DND-41 (cell line): ENCODE measurements at regions not wholly inside any gene's neighbourhood (a gene's known extent, or its start where the extent isn't known, plus 50 kb on each side); places are given as distances from the start of the nearest gene placed in this dataset.

Experiments used
- ATAC-seq: fragments of 200-7000 bp; cut with Tn5 transposase; 3 replicates; pipeline ENCODE4 v1.9.1; 2021; ENCODE audit warnings: low read depth; ENCODE audit not compliant: insufficient read depth
- DNase-seq: peaks from one replicate; pipeline ENCODE4 v3.0.0-alpha.2; 2020
- H2AFZ ChIP-seq: 2 replicates; pipeline ENCODE4 v1.6.0; 2012; ENCODE audit warnings: low read depth, low read length
- H3K27ac ChIP-seq: 2 replicates; pipeline ENCODE4 v1.5.1; 2012; ENCODE audit warnings: low read length, inconsistent platforms
- H3K27me3 ChIP-seq: fragments of 200-600 bp; sonication (generic); 2 replicates; pipeline ENCODE4 v1.6.0; 2012; ENCODE audit warnings: low read length, mild to moderate bottlenecking, inconsistent platforms; ENCODE audit not compliant: insufficient read depth, poor library complexity
- H3K36me3 ChIP-seq: 2 replicates; pipeline ENCODE4 v1.5.1; 2012; ENCODE audit warnings: low read length, inconsistent platforms; ENCODE audit not compliant: insufficient read depth
- H3K4me1 ChIP-seq: 2 replicates; pipeline ENCODE4 v1.5.1; 2012; ENCODE audit warnings: mild to moderate bottlenecking, low read length; ENCODE audit not compliant: insufficient read depth
- H3K4me2 ChIP-seq: 2 replicates; pipeline ENCODE4 v1.6.0; 2012; ENCODE audit warnings: mild to moderate bottlenecking, moderate library complexity, low read length, inconsistent platforms; ENCODE audit not compliant: insufficient read depth
- H3K4me3 ChIP-seq, 2 experiments: fragments of 200-600 bp in 1 of 2; shearing (Covaris generic) in 1 of 2; 2 replicates each; pipeline ENCODE4 v1.5.1; 2012 to 2016; ENCODE audit warnings: inconsistent platforms in 2 of 2, low read length in 2 of 2, mild to moderate bottlenecking in 2 of 2, low read depth in 1 of 2, moderate library complexity in 1 of 2
- H3K79me2 ChIP-seq: 2 replicates; pipeline ENCODE4 v1.6.0; 2012; ENCODE audit warnings: low read length, inconsistent platforms; ENCODE audit not compliant: insufficient read depth
- H3K9ac ChIP-seq: 2 replicates; pipeline ENCODE4 v1.6.0; 2012; ENCODE audit warnings: low read depth, mild to moderate bottlenecking, inconsistent platforms, low read length, moderate library complexity
- H3K9me3 ChIP-seq: 2 replicates; pipeline ENCODE4 v1.5.1; 2012; ENCODE audit warnings: low read length, moderate library complexity, mild to moderate bottlenecking, inconsistent platforms; ENCODE audit not compliant: insufficient read depth, severe bottlenecking
- H4K20me1 ChIP-seq: 2 replicates; pipeline ENCODE4 v1.6.0; 2012; ENCODE audit warnings: low read length; ENCODE audit not compliant: insufficient read depth
- CTCF ChIP-seq: IDR thresholded peaks from 2 replicates; pipeline ENCODE4 v1.5.1; 2012; ENCODE audit warnings: borderline replicate concordance, low read length, moderate library complexity, mild to moderate bottlenecking; ENCODE audit not compliant: poor library complexity, severe bottlenecking; ENCODE audit errors: extremely low read depth
- EZH2 ChIP-seq: IDR thresholded peaks from 3 replicates; pipeline ENCODE4 v1.6.1; 2012; ENCODE audit warnings: borderline replicate concordance, low read depth, mild to moderate bottlenecking, moderate library complexity, low read length, inconsistent platforms; ENCODE audit not compliant: severe bottlenecking

- Histone ChIP-seq H3K4me1 (no peaks in the 10 kb centered on the region), H3K27me3 (no peaks in the 10 kb centered on the region), H3K79me2 (no peaks in the 10 kb centered on the region), H4K20me1 (no peaks in the 10 kb centered on the region), H3K4me2 (no peak overlapping the region), H3K9me3 (no peaks in the 10 kb centered on the region), H2AFZ (no peak overlapping the region), H3K27ac (no peak overlapping the region), H3K4me3 (no peak overlapping the region), H3K9ac (no peak overlapping the region), H3K36me3 (no peaks in the 10 kb centered on the region)
- DNase-seq = no peak
- TF ChIP-seq CTCF (no peak), EZH2 (no peak)
- ATAC-seq = no peak
Measured at GRCh38 chr11:98710026-98710425, 310.7 kb upstream of the CNTN5 start.

- Histone ChIP-seq H3K79me2 (no peaks in the 10 kb centered on the region), H3K36me3 (no peaks in the 10 kb centered on the region), H3K4me1 (no peaks in the 10 kb centered on the region), H4K20me1 (no peaks in the 10 kb centered on the region), H3K4me2 (no peak overlapping the region), H3K4me3 (no peak overlapping the region), H3K9me3 (no peaks in the 10 kb centered on the region), H3K27me3 (no peaks in the 10 kb centered on the region), H2AFZ (no peak overlapping the region), H3K9ac (no peak overlapping the region), H3K27ac (no peak overlapping the region)
- ATAC-seq (no peak), DNase-seq (no peak)
- no peak for TF ChIP-seq CTCF
- TF ChIP-seq EZH2 = no peak
Measured at GRCh38 chr11:98710986-98711385, 309.8 kb upstream of the CNTN5 start.

GRCh38 chr11:98720951-98721350, 299.8 kb upstream of the CNTN5 start:
- H3K79me2 ChIP-seq = no peaks in the 10 kb centered on the region
- H3K9me3 ChIP-seq = no peaks in the 10 kb centered on the region
- H2AFZ ChIP-seq = no peak overlapping the region
- DNase-seq (no peak), ATAC-seq (no peak)
- no peak overlapping the region for H3K4me2 ChIP-seq
- H3K36me3 ChIP-seq = no peaks in the 10 kb centered on the region
- TF ChIP-seq CTCF (no peak), EZH2 (no peak)
- no peak overlapping the region for H3K27ac ChIP-seq
- H3K27me3 ChIP-seq = no peaks in the 10 kb centered on the region
- H3K4me3 ChIP-seq = no peak overlapping the region
- no peak overlapping the region for H3K9ac ChIP-seq
- H4K20me1 ChIP-seq = no peaks in the 10 kb centered on the region
- H3K4me1 ChIP-seq = no peaks in the 10 kb centered on the region

- ATAC-seq = no peak
- no peak for TF ChIP-seq EZH2
- Histone ChIP-seq H3K4me1 (no peaks in the 10 kb centered on the region), H3K4me2 (no peak overlapping the region), H3K27me3 (no peaks in the 10 kb centered on the region), H3K79me2 (no peaks in the 10 kb centered on the region), H4K20me1 (no peaks in the 10 kb centered on the region), H3K9me3 (no peaks in the 10 kb centered on the region), H3K36me3 (no peaks in the 10 kb centered on the region), H3K27ac (no peak overlapping the region), H2AFZ (no peak overlapping the region), H3K9ac (no peak overlapping the region), H3K4me3 (no peak overlapping the region)
- DNase-seq = no peak
Measured at GRCh38 chr11:98725471-98725870, 295.3 kb upstream of the CNTN5 start.
